ENCODE measurements at regions not wholly inside any gene's neighbourhood (a gene's known extent, or its start where the extent isn't known, plus 50 kb on each side); places are given as distances from the start of the nearest gene placed in this dataset.

DNA sequence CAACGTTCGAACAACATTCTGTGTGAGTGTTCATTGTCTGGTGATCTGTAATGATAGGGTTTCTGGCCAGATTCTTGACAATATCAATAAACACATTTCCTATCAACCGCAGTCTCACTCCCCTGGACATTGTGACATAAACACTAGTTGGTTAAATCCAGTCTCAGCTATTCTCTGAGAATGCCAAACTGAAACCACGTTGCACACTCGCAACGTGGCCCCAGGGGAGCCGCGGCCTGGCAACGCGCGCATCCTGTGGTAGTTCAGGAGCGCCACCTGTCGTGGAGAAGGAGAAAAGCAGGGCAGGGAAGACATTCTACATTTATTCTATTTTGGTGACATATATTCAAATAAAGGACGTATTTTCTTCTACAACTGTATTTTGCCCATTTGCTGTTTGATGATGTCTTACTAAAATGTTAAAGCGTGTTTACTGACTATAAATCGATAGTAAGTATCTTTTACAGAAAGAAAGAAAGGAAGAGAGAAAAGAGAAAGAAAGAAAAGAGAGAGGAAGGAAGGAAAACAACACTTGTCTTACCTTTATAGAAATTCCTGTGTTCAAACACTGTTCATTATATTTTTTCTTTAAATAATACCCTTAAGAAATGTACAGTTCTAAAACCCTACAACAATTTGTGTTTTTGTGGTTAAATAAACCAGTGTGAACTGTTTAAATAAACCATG is 738.3 kb upstream of the FRG1 start:
- TF ChIP-seq, protein P1, sequence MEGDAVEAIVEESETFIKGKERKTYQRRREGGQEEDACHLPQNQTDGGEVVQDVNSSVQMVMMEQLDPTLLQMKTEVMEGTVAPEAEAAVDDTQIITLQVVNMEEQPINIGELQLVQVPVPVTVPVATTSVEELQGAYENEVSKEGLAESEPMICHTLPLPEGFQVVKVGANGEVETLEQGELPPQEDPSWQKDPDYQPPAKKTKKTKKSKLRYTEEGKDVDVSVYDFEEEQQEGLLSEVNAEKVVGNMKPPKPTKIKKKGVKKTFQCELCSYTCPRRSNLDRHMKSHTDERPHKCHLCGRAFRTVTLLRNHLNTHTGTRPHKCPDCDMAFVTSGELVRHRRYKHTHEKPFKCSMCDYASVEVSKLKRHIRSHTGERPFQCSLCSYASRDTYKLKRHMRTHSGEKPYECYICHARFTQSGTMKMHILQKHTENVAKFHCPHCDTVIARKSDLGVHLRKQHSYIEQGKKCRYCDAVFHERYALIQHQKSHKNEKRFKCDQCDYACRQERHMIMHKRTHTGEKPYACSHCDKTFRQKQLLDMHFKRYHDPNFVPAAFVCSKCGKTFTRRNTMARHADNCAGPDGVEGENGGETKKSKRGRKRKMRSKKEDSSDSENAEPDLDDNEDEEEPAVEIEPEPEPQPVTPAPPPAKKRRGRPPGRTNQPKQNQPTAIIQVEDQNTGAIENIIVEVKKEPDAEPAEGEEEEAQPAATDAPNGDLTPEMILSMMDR (IDR thresholded peaks at IDR 0.05; ENCODE audit: unreplicated experiment), result peak; percentile 79
- peaks cover 16% of the 10 kb centered on the region for H3K4me1 Mint-ChIP-seq
- H3K4me3 Mint-ChIP-seq, result peak overlapping the region; percentile 46
- peak in 1 of 2 experiments; percentile 66 for DNase-seq (ENCODE audit: low spot score in 2 of 2, unreplicated experiment in 2 of 2)
- no peaks in the 10 kb centered on the region for H3K9me3 Mint-ChIP-seq
- peaks cover 62% of the 10 kb centered on the region for H3K27me3 Mint-ChIP-seq (ENCODE audit: low read depth)
- no peak overlapping the region for H3K27ac Mint-ChIP-seq
- H3K36me3 Mint-ChIP-seq, result no peaks in the 10 kb centered on the region

DNA sequence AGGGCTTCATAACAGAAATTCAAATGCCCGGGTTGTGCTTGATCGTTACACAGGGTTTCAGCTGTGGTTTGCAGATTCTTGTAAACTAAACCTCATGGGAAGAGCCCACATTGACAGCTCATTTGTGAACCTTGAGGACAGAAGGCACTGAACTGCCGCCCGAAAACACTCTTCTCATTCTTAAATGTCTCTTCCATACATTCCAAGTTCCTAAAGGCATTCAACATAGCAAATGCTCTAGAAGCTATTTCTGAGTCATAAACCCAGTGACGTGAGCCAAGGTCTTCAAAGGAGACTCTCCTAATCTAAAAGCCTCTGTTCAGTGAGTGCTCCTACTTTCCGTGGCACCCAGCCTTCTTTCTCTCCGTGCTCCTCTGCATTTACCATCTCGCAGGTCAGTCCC is 737.8 kb upstream of the FRG1 start:
- Mint-ChIP-seq H3K27me3 (ENCODE audit: low read depth) (peaks cover 64% of the 10 kb centered on the region), H3K27ac (no peak overlapping the region), H3K4me3 (no peak overlapping the region), H3K4me1 (peaks cover 16% of the 10 kb centered on the region), H3K9me3 (no peaks in the 10 kb centered on the region), H3K36me3 (no peaks in the 10 kb centered on the region)
- DNase-seq (ENCODE audit: low spot score in 2 of 2, unreplicated experiment in 2 of 2), result no peak
- TF ChIP-seq, protein P1 (IDR thresholded peaks at IDR 0.05; ENCODE audit: unreplicated experiment), result no peak

DNA sequence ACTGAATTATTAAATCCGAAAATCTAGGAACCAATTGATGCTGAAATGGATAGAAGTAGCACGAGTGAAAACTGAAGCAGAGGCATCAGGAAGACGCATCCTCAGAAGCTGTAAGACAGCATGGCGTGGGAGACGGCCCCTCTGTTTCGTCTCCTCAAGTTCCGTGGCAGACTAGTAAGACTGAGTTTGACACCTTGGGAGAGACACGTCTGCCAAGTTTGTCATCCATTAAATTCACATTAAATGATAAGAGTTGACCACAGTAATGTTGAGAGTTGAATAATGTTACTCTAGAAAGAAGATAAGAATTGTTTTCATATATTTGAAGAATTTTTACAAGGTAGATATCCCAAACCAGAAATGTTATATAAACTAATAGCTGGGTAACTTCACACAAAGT is 736.1 kb upstream of the FRG1 start:
- TF ChIP-seq, protein P1 (IDR thresholded peaks at IDR 0.05; ENCODE audit: unreplicated experiment), result no peak
- Mint-ChIP-seq H3K4me3 (no peak overlapping the region), H3K27ac (no peak overlapping the region), H3K27me3 (ENCODE audit: low read depth) (peaks cover 72% of the 10 kb centered on the region), H3K4me1 (peaks cover 16% of the 10 kb centered on the region), H3K36me3 (no peaks in the 10 kb centered on the region), H3K9me3 (no peaks in the 10 kb centered on the region)
- DNase-seq (ENCODE audit: low spot score in 2 of 2, unreplicated experiment in 2 of 2), result no peak

DNA sequence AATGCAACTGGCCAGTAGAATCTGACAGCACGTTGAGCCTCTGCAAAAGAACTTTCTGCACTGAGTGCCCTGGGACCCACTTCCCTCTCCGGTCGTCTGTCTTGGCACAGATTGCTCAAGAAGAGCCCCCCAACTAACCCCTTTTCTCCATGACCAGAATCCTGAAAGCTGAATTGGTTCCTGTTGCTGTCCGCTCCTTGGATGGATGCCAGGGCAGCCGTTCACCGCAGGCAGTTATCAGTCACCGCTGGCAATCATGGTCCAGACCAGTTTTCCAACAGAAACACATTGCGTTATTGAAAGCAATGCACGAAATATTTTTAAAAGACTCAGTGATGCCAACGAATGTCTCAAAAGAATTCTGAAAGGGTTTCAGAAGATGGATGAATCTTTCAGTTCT is 733.7 kb upstream of the FRG1 start:
- H3K27me3 Mint-ChIP-seq (ENCODE audit: low read depth), result peaks cover 59% of the 10 kb centered on the region
- no peak overlapping the region for H3K4me3 Mint-ChIP-seq
- H3K27ac Mint-ChIP-seq, result no peak overlapping the region
- TF ChIP-seq, protein P1 (IDR thresholded peaks at IDR 0.05; ENCODE audit: unreplicated experiment), result no peak
- H3K4me1 Mint-ChIP-seq, result peaks cover 16% of the 10 kb centered on the region
- no peak for DNase-seq (ENCODE audit: low spot score in 2 of 2, unreplicated experiment in 2 of 2)
- H3K9me3 Mint-ChIP-seq, result no peaks in the 10 kb centered on the region
- no peaks in the 10 kb centered on the region for H3K36me3 Mint-ChIP-seq

DNA sequence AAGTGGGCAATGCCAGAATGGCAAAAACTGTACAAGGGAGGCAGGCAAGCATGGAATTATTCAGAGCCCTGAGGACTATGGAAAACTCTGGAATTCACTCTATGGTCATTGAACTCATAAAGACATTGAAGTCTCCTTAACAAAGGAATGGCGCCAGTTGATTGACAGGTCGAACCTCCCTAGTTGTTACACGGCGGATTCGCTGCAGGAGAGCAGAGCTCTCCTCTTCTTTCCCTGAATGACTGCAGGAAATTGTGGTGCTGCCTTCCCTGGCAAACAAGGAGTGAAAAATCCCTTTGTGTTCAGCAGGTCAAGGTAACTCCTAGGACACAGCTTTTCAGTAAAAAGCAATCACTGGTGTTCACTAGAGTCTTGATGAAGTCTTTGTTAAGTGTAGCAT is 732.8 kb upstream of the FRG1 start:
- H3K27ac Mint-ChIP-seq, result no peak overlapping the region
- TF ChIP-seq, protein P1 (IDR thresholded peaks at IDR 0.05; ENCODE audit: unreplicated experiment), result no peak
- no peaks in the 10 kb centered on the region for H3K36me3 Mint-ChIP-seq
- no peak for DNase-seq (ENCODE audit: low spot score in 2 of 2, unreplicated experiment in 2 of 2)
- H3K27me3 Mint-ChIP-seq (ENCODE audit: low read depth), result peaks cover 53% of the 10 kb centered on the region
- H3K4me1 Mint-ChIP-seq, result peaks cover 10% of the 10 kb centered on the region
- H3K9me3 Mint-ChIP-seq, result no peaks in the 10 kb centered on the region
- H3K4me3 Mint-ChIP-seq, result no peak overlapping the region
